IPS-NIHi11 (cell line): ENCODE measurements at regions not wholly inside any gene's neighbourhood (a gene's known extent, or its start where the extent isn't known, plus 50 kb on each side); places are given as distances from the start of the nearest gene placed in this dataset.

Experiments
- DNase-seq: peaks from one replicate; pipeline ENCODE4 v3.0.0; 2012; ENCODE audit warnings: mixed read lengths, low spot score

DNA sequence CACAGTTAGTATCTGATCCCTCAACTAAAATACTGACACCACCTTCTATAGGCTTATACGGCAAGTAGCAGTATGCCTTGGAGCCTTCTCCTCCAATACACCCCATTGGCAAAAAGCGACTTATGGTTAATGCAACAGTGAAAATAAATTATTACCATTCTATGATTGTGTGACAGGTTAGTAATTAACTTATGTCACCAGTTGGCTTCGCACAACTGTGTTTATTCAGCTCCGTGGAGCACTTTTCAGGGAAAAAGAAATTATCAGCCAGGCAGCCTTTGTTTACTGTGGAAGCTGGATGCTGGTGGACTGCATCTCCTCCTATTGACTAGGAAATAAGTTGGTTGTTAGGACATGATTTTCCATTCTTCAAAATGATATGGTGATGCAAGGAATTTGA, 833.8 kb upstream of the RBFOX1 start:
- DNase-seq, result no peak

DNA sequence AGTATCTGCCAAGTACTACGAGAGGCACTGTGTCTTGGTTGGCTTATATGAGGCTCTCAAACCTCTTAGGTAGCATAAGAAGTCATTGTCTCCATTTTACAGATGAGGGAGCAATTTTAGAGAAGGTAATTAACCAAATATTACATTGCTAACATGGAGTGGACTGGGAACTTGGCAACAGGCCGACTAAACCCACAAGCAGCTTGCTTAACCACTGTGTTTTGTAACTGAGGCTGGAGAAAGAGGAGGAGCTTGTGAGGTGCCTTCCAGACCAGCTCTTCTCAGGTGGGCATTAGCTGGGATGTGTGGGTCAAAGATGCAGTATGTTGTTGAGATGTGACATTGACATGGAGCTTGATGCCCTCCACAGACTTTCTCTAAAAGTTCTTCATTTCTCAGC, 835.6 kb upstream of the RBFOX1 start:
- DNase-seq, result no peak

DNA sequence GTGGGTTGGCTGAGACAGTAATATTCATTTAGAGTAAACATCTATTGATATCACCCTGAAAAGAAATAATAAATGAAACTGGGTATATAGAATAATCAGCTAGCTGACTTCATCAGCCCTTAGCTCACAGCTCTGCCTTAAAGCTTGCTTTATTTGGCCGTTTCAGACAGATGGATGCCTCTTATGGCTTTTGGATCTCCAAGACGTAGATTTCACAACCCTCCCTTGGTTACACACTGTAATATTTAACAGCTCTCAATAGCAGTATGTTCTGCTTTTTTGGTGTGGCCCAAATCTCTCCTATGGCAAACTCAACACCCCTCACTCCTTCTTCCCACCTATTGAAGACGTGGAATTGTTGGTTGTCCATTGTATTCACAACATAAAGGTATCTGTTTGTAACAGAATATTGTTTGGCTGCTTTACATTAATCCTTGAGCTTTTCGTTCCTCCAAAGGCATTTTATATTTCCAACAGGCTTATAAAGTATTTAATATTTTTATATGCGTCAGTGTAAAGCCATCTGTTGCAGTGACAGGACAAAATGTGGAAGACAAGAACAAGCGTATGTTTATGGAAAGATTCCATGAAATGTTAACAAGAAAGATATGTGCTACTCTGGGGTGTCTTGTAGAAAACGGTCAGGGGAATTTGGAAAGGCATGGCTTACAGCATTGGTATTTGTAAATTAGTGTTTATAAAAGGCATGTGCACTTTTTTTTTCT, 837.0 kb upstream of the RBFOX1 start:
- DNase-seq, result no peak

DNA sequence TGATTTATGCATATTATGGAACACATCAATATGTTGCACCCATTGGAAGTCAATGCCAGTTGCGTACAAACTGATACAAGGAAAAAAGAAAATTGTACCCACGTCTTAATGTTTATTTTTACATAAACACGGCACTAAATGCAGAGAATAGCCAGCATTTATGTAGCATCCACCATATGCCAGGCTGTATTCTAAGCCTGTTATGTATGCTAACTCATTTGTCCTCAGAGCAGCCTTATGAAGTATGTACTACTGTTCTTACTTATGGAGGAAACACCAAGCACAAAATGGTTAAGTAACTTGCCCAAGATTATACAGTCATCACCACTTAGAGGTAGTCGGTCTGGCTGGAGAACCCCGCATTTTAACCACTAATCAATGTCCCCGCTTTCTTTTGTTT, 837.9 kb upstream of the RBFOX1 start:
- no peak for DNase-seq

DNA sequence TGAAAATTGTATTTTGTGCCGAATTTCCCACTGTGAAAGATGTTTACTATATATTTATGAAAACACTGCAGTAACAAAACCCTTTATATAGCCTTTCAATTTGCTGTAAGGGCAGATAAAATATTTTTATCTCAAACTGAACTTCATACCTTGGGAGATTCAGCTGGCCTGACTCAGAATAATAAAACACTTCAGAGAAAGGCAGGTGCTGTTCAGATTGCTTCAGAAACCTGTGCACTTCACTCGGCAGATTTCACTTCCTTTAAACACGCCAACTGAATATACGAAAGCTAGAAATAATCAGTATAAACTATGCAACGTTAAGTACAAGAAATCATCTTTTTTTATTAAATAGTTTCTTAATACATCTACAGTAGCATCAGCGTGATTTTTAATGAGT, 839.1 kb upstream of the RBFOX1 start:
- no peak for DNase-seq

DNA sequence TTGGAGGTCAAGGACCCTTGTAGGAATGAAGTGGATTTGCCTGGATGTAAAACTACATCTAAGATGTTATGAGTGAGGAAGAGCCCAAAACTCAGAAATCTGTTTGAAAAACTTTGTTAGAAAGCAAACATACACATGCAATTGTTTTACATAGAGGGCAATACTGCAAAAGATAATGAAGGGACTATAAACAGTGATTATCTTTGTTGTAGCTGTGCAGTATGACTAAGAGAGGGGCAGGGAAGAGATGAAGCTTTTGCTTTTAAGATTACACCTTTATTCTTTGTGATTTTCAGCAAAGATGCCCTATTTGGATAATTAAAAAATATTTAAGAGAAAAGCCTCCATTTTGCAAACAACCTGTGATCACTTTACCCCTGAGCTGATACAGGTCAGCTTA, 839.9 kb upstream of the RBFOX1 start:
- DNase-seq, result no peak

DNA sequence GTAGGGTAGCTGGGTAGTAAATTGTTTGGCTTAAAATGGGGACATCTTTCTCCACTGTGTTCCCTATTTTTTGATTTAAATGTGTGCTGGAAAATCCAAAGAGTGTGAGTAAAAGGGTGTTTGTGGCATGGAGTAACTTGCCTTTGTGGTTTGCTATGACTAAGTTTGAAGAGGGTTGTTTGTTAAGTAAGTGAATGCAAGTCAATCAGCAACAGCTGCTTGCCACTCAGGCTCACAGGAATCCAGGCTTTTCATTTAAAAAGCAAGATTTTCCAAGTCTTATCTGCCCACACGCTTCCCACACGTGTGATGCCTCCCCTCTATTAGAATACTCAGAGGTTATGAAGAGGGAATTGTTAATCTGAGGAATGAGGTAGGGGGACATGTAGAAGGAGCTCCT, 847.7 kb upstream of the RBFOX1 start:
- DNase-seq, result no peak

DNA sequence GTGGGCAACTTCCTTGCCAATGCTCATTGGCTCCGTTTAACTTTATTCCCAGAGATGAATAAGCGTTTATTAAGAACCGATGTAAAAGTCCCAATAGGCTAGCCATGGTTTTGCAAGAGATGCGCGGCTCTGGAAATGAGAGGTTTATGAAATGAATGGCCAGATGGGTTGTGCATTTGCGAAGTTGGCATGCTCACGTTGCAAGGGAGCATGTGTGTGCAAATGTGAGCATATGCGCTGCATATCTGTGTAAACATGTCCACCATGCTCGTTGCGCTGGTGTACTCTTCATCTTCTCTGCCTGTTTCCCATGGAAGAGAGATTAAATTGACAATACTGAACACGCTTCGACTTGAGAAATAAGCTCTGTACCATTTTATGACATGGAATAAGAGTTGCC, 848.6 kb upstream of the RBFOX1 start:
- no peak for DNase-seq

DNA sequence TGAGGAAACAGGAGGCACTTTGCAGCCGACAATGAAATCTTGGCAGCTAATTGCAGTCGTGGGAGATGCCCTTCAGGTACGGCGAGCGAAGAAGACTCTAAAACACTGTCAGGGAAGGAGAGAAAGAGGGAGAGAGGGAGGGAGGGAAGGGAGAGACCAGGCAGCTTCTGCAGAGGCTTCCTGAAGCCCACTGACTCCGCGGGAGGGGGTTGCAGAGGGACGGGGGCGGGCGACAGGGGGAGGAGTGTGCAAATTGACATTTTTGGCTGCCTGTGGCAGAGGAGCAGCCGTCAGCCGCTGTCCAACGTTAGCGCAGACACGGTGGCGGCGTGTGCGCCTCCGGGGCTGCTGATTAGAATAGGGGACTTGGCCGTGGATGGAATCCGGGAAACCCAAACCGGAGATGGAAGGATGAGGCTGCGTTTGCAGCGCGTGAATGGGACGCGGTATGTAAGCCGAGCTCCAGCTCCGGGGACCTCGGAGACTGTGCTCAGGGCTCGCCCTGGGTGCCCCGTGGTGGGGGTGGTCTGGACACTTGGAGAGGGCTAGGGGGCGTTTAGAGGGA, 849.1 kb upstream of the RBFOX1 start:
- DNase-seq, result peak; percentile 66

DNA sequence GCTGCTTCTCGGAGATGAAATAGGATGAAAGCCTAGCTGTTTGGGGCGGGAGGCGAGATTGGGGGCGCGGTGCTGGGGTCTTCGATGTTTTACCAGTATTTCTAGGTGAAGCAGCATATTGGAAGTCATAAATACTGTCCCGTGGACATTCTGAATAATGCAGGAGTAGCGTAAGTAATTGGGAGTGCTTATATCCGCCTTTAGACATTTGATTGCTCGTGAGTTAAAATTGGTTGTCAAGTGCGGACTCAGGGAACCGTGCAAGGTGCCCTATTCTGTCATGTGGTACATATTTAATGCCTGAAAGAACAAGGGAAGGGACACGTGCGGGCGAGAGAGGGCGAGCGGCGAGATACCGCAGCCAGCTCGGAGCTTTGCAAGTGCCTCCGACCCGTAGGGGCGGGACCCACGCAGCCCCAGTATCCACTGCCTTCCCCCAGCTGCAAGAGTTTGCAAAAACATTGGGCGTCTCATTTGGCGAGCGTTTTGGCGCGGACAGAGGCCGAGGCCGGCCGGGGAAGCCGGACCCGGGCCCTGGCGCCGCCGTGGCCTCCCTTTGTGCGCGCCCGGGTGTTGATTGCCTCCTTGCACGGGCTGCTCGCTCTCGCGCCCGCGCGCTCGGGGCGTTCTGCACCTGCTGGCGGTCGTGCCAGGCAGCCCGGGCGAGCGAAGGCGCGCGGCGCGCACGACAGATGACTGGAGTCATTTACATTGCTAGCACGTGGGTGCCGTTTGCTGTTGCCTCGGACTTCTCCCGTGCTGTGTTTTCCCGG, 849.8 kb upstream of the RBFOX1 start:
- peak; percentile 23 for DNase-seq

DNA sequence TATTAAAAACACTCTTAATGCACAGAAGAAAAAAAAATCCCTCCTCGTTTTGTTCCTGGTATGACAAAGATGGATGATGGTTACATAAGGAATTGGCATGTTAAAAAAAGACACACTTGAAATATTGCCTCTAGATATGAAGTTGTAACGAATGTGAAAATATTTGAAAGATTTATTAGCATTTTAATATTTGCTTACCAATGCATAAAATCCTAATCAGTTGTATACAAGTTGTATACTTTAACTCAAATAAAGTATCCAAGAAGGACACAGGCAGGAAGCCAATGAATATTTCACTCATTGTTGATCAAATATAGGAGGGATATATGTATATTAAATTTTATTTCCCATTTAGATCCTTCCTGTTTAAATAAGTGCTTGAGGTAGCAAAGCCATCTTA, 850.8 kb upstream of the RBFOX1 start:
- DNase-seq, result no peak

DNA sequence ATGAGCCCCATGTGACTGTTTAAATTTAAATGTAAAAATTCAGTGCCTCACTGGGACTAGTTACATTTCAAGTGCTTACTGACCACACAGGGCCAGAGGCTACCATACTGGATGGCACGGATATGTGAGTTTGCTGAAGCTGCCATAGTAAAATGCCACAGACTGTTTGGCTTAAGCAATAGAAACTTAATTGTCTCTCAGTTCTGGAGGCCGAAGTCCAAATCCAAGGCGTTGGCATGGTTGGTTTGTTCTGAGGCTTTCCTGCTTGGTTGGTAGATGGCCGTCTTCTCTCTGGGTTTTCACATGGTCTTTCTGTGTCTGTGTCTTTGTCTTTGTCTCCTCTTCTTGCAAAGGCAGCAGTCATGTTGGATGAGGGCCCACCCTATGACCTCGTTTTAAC, 878.9 kb upstream of the RBFOX1 start:
- no peak for DNase-seq

DNA sequence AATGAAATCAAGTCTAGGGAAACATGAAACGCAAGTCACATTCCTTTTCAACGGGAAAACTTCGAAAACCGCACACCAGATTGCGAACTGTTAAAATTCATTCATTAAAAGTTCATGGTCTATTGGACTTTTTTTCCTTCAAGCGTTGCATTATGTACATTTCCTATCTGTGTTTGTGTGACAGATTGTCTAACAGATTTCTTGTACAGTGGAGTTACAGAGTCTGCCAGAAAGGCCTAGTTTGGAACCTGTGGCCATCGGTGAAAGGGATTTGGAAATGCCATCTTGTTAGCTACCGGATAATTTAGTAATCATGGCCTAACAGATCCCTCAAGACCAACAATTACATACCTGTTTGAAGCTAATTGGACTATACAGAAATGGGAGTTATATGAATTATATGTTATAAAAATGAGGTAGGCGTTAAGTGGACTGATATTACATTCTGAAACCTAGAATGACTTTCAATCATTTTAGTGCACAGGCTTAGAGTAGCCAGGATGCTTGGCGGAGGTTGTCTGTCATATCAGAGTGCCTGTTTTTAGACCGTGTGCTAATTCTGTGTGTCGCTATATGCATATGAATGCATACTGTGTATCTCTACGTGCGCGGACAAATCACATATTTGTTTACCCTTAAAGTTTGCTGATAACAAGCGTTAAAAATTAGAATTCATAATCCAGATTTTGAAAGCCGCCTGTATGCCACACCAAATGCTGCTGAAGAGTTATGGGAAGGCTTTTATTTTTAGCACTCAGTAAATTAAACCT, 885.4 kb upstream of the RBFOX1 start:
- DNase-seq, result no peak

DNA sequence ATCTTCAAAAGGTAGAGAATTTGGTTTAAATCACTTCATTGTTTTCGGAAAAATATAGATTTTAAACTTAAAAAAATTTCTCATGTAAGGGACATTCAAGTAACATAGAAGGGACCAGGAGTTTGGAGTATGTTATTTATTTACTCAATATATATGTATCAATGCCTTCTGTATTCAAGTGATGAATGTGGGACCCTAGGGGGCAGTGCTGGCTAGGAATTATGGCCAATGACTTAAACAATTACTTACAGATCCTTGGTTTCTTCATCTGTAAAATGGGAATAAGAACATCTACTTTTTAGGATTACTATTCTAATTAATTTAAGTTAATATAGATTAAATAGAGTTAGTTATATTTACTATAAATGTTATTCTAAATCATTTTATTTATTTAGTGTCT, 886.3 kb upstream of the RBFOX1 start:
- no peak for DNase-seq

DNA sequence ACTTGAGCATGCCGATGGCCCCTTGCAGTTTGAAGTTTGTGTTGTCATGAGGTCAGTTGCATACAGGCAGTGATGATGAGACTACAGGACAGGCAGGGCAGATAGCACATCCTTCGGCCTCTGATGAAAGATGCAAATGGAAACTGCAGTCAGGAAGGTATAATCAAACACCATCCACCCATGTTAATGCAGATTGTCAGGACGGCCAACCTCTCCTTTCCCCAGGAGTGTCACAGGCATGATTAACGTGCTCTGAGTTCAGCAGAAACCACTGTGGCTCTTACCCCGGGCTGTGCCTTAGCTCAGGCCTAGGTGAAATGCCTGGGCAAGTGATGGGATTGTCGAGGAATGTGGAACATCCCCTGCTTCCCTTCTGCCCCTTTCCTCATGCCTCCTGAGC, 893.5 kb upstream of the RBFOX1 start:
- DNase-seq, result no peak

DNA sequence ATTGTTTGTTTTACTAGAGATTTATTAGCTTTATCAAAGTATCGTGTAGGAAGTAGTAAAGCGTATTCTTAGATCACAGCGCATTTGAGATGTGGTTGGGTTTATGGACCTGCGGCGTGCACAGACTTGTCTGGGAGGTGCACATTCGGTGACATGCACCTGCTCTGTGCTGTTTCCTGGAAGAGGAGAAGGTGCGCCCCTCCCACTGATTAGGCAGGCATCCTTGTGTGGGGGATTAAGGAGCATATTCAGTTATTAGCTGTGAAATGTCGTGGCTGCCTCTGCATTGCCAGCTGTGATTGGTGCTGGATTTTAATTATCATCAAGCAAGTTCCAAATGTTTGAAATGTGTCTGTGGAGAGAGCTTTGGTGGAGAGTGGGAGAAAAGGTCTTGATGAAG, 903.8 kb upstream of the RBFOX1 start:
- DNase-seq, result no peak

DNA sequence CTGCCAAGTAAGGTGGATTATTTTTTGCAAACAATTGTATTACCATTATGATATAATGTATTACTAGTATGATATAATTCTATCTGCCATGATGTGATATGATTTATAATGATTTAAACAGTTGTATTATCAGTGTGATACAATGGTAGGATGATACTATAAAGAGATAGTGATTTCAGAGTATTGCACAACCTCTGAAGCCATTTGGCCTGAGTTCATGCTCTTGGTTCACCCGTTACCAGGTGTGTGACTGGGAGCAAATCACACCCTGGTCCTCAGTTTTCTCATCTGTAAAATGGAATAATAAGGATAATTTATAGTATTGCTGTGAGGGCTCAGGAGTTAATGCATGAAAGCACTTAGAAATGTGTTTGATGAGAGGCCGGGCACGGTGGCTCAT, 905.0 kb upstream of the RBFOX1 start:
- DNase-seq, result no peak

DNA sequence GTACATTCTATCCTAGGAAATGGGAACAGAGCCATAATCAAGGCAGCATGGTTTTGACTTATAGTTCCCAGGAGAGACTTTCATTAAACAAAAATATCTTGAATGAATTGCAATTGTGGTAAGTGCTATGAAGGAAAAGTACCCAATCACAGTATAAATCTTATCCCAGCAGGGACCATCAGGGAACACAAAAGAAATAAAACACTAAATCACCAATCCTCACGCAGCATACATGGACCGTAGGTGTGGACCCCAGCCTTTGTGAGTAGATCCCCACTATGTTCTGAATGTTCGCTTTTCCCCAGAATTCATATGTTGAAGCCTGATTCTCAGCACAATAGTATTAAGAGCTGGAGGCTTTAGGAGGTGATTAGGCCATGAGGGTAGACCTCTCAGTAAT, 925.0 kb upstream of the RBFOX1 start:
- no peak for DNase-seq

DNA sequence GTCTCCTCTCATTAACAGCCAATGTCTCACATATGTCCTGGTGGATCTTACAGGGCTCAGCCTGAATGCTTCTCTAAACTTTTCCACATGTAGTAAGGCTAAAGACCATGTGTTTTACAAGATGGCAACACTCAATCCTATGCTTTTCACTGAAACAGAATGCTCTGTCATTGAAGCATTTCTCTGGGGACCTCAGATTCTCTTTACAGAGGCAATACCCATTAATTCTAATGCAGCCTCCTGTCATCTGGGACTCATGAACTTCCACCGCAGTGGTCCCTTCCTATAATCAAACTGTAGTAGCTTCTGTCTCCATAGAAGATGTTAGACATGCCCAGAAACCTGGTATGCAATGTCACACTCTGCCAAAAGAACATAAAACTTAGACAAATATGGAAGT, 926.6 kb upstream of the RBFOX1 start:
- no peak for DNase-seq

DNA sequence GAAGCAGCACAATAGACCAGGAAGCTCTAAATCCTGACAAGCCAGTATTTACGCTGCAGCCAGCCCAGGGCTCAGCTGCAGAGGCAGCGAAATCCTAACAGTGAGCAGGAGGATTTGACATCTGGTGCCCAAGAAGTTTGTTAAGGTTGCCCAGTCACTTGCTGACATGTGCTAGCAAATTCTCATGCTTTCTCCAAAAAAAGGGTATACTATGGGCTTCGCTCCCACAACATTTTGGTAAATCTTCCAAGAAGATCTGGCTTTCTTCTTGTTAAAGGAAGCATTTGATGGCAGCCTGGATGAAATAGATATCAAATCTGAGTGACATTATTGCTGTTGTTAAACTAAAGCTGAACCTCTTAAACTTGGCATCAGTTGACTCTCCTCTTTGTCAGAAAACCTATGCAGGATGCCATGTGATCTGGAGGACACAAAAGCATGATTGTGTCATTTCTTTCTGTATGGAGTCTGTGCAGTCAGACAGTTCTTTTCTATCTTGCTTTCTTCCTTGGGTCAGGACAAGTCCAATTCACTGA, 949.7 kb upstream of the RBFOX1 start:
- no peak for DNase-seq

DNA sequence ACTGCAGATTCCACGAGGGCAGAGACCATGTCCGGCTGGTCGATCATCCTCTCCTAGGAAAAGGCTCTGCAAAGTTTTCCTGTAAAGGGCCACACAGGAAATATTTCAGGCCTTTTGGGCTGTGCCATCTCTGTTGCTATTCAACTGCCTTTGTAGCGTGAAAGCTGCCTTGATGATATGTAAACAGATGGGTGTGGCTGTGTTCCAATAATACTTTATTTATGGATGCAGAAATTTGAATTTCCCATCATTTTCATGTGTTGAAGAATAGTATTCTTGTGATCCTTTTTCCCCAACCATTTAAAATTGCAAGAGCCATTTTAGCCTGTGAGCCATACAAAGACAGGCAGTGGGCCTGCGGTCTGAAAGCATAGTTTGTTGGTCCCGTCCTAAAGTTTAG, 950.7 kb upstream of the RBFOX1 start:
- DNase-seq, result no peak

DNA sequence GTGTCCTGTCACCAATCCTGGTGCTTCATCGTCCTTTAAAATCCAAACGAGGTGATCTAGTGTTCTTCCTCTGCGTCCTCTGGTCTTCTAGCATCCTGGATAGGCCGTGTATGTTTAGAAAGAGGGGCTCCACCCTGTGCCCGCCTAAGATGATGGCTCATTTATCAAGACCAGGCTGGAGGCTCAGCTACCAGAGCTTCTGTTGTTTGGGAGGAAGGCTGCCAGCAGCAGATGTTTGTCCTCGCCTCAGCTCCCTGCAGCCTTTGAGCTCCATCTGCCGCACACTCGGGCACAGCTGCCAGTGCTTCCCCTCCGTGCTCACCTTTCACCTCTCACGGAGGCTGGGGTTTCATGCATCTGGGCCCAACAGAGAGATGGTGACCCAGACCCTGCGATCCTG, 954.7 kb upstream of the RBFOX1 start:
- DNase-seq, result no peak
